NCI-H1436 treated with DMSO at 0.1 percent for 48 hours (cell line): ENCODE measurements at regions not wholly inside any gene's neighbourhood (a gene's known extent, or its start where the extent isn't known, plus 50 kb on each side); places are given as distances from the start of the nearest gene placed in this dataset.
"Not testable (repeated sequence)": the region's sequence is repeated elsewhere in the genome, so short reads cannot be mapped to it uniquely, and the experiment has no call there.

Experiments used
- DNase-seq: peaks from one replicate; lab custom pipeline; 2025; lab: John Stamatoyannopoulos, UW

DNA sequence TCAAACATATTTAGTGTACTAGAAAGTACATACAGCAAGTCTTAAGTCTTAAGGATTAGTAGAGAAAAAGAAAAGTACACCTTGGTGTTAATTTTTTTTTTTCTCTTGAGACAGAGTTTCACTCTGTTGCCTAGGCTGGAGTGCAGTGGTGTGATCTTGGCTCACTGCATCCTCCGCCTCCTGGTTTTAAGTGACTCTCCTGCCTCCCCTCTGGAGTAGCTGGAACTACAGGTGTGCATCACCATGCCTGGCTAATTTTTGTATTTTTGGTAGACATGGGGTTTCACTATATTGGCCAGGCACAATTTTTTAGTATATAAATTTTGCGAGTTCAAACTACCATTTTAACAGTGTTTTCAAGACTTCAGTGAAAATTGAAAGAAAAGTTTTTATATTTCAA lies 1941.1 kb upstream of the CDH6 start:
- no peak for DNase-seq

DNA sequence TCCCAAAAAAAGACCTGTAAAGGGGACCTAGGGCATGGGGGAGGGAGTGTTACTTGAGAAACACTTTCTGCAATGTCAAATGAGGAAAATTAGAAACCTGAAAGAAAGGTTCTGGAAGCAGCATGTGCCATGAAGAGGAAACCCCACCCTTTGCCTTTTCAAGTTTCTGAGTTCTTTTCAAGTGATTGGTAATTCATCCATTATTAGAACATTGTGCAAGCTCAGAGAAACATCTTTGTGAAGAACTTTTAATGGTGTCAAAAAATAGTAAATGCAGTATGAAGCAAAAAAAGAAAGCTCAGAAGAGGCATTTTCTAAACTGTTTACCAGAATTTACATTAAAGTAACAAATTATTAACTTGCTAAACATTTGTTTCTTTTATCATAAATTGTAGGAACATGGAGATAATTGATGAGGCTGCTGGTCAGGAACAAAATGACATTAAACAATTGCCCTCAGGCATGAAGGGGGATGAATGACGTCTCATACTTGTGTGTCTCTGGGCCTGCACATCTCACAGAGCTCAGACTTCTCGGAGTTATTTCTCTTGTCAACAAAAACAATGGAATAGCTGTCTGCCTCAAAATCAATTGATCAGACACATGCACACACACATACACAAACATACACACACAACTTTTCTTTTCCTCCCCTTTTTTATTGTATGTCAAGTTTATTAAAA lies 1946.0 kb upstream of the CDH6 start:
- DNase-seq = no peak

DNA sequence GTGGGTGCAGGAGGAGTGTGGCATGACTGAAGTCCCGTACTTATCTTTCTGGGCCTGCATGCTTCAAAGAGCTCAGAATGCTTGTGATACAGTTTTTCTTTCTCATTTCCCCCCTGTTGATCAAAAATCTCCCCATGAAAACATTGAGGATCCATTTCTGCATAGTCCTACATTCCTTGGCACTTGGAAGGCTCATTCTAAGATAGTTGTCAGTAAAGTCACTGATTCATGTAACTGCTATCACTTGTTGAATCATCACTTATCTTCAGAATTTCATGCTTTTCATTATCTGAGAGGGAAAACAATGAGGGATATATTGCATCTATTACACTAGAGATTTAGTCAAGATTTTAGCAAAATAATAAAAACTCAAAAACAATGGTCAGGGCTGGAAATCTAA lies 1953.1 kb upstream of the CDH6 start:
- DNase-seq = no peak

DNA sequence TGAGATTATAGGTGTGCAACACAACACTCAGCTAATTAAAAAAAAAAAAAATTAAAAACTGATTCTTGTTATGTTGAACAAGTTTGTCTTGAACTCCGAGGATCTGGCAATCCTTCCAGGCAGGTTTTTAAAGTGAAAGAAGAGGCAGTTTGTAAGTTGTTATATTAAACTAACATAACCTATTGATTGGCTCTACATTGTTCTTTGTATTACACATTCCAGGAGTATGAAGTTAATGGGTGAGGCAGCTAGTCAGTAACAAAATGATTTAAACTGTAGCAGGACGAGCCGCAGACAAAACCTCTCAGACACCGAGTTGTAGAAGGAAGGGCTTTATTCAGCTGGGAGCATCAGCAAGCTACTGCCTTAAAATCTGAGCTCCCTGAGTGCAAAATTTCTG lies 1953.9 kb upstream of the CDH6 start:
- no peak for DNase-seq

DNA sequence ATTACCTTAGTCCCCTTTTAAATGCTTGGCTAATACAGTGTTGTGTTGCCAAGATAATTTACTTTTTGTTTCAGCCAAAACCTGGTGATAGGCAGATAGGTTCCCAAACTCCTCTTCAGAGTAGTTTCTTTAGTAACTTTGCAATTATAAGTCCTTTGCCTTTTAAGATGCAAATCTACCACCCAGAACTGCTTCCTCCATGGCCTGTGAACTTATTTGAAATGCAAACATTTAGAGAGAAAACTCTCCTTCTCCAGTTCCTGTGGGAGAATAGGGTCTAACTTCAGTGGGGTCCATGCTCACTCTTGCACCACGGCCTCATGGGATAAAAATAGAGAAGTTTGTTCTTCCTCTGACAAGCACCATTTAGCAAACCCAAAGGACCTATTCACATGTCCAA lies 1955.4 kb upstream of the CDH6 start:
- no peak for DNase-seq

DNA sequence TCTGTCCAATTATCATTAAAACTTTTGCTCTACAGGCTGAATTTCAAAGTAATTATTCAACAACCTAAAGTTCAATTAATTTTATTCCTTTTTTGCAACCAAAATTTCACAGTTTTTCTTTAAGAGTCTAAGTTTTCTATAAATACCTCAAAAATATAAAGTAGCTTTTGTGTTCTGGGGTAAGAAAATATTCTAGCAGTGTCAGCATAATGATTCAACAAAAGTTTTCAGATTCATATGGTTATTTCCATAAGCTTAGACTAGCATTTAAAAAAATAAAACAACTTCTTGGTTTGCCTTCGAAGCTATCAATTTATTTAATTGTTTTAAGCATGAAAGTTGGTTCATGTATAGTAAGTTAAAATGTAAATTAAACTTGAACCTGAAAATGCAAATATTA lies 1962.3 kb upstream of the CDH6 start:
- DNase-seq = no peak

DNA sequence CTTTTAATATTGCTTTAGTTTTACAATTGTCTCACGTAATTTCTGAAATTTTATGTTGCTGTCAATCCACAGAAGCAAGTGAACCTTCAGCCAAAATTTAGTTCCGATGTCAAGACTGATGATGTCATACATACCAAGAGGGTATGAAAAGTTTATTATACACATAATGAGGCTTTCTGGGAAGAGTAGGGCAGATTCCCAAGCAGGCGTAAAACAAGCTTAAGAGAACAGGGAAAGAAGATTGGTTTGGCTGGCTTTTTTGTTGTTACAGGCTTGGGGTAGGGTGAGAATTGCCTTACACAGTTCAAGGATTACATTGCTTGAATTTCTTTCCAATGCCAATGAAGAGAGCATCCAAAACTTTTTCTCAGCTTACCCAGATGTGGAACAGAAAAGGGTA lies 1962.9 kb upstream of the CDH6 start:
- no peak for DNase-seq

DNA sequence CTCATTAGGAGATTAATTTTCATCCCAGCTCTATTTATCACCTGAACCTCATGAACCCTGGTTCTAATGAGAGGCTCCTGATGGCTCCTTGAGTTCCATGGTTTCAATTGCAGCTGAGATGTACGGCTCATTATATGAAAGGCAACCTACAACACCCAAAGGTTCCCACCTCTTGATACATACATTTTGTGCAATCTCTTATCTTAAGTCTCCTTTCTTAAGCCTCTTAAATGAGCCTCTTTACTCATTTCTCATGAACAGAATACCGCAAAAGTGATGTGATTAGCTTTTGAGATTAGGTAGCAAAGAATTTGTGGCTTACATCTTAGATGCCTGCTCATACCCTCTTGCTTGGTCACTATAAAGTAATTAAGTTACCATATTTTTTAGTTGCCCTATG lies 1964.0 kb upstream of the CDH6 start:
- no peak for DNase-seq

DNA sequence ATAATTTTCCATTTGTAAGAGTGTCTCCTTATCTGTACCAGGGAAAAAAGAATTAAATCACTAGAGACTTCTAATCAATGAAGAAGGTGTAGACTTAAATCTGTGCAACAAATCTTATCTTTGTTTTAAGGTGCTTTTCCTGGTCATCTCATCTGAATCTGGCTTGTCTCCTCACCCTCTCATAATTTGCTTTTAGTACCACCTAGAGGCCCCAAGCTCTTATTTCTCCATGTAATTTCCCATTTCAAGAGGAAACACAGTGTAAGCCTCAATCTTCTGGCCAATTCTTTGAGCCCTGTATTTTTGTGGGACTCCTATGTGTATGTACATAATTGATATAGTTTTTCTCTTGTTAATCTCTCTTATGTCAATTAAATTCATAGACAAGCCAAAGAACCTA lies 1975.3 kb upstream of the CDH6 start:
- DNase-seq = no peak

DNA sequence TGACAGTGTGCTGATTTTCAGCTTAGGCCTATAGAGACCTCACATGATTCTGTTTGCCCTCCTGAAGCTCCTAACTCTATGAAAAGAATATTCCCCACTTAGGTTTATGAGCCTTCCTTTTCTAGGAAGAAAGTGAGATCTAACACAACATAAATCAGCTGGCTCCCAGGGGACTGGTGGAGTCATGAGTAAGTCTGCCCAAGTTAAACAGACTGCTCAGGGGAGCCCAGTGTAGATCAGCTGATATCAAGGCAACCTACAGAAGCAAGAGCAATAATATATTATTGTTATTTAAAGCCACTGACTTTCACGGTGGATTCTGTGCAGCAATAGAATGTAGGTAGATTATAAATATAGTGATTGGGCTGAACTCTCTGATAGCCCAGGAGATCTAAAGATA lies 1978.6 kb upstream of the CDH6 start:
- DNase-seq = no peak

DNA sequence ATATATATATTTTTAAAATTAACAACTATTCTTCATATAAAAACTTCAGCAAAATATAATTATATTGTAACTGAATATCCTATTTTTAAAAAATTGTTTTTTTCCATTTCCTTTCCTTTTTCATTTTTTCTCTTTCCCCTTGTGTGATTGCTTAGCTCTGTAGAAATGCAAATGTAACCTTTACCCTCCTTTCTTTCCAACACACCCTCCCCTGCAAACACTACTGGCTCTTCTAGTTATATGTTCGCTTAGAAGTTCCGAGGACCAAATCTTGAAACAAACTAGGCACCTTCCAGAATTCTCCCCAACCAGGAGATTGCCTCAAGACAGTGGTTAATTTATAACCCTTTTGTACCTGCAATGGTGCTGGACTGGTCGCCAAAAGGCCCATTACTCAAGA lies 1980.0 kb upstream of the CDH6 start:
- DNase-seq = no peak

DNA sequence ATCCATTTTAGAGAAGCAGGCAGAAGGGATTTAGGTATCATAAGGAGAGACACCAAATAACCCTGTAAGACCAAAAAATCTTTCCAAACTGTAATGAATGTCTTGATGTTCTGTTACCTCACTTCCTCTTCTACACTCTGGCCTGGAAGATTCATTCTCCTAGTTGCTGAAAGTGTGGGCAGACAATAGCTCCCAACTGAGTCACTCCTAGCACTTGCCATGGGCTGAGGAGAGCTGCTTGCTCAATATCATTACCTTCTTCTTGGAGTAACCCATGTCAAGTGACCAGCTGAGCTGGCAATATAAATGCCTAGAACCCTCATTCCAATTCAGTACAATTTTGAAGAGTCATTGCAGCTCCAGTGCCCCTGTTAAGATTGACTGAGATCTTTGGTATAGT lies 1985.5 kb upstream of the CDH6 start:
- DNase-seq = no peak

DNA sequence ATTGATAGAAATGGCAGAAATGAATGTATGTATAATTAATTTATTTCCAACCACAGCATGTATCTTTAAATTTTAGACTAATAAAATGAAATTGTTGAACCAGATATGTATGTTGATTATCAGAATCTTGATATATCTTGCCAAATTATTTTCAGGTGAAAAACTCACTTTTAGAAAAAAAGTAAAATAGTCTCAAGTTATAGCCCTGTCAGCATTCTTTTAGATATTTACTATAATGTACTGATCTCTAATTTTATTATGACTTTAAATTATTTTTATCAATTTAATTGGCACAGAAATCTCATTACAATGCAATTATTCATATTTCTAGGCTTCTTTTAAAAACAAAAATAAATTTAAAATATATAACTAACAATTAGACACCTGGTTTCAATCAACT lies 1990.4 kb upstream of the CDH6 start:
- no peak for DNase-seq

DNA sequence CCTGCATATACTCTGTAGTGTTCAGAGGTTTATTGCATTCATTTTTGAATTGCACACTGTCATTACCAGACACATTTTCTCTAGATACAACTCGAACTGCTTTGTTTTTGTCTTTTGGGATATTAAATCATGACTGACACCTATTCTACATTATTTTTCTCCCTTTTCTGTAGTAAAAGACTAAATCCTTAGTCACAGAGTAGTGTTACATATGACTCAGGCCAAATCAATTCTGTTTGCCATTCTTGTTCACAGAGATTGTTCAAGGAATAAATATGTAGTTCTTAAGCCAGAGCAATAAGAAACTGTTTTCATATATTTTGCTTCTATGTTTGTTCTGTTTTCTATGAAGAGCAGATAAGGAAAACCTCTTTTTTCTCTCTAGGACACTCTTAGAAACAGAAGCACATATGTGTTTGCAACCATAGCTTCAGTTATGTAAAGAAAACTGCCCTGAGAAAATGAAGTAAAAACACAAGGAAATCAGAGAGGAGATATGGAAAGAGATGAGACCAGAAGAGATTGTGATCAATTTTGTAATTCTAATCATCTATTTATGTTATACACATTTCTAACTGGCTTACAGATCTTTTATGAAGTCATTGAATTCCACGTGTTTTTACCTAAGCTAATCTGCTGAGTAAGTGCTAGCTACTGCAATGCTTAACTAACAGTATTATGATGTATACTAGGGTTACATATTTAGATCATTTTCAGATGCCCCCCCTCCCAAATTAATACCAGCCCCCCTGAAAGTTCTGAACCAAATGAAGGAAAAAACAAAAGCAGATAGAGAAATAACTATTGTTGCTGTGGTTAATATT lies 1995.6 kb upstream of the CDH6 start:
- no peak for DNase-seq

DNA sequence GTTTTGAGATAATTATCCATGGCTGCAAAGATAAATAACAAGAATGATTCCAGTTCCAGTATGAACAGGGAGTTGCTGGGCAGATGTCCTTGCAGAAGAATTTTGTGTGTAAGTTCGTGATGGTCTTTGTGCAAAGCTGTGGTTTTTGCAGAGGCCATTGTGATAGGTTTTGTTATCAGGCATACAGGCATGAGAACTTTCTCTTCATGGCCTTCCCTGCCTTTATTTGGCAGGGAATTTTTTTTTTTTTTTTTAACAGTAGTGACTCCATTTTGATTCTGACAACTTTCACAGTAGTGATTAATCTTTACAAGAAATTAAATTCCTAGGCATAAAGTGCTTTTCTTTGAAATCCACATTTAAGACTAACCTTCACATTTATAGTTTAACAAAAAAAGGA lies 1999.5 kb upstream of the CDH6 start:
- no peak for DNase-seq

DNA sequence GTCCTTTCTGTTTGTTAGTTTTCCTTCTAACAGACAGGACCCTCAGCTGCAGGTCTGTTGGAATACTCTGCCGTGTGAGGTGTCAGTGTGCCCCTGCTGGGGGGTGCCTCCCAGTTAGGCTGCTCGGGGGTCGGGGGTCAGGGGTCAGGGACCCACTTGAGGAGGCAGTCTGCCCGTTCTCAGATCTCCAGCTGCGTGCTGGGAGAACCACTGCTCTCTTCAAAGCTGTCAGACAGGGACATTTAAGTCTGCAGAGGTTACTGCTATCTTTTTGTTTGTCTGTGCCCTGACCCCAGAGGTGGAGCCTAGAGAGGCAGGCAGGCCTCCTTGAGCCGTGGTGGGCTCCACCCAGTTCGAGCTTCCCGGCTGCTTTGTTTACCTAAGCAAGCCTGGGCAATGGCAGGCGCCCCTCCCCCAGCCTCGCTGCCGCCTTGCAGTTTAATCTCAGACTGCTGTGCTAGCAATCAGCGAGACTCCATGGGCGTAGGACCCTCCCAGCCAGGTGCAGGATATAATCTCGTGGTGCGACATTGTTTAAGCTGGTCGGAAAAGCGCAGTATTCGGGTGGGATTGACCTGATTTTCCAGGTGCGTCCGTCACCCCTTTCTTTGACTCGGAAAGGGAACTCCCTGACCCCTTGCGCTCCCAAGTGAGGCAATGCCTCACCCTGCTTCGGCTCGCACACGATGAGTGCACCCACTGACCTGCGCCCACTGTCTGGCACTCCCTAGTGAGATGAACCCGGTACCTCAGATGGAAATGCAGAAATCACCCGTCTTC lies 2002.0 kb upstream of the CDH6 start:
- not testable (repeated sequence) for DNase-seq

DNA sequence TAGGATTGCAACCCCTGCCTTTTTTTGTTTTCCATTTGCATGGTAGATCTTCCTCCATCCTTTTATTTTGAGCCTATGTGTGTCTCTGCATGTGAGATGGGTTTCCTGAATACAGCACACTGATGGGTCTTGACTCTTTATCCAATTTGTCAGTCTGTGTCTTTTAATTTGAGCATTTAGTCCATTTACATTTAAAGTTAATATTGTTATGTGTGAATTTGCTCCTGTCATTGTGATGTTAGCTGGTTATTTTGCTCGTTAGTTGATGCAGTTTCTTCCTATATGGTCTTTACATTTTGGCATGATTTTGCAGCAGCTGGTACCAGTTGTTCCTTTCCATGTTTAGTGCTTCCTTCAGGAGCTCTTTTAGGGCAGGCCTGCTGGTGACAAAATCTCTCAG lies 2003.1 kb upstream of the CDH6 start:
- not testable (repeated sequence) for DNase-seq

DNA sequence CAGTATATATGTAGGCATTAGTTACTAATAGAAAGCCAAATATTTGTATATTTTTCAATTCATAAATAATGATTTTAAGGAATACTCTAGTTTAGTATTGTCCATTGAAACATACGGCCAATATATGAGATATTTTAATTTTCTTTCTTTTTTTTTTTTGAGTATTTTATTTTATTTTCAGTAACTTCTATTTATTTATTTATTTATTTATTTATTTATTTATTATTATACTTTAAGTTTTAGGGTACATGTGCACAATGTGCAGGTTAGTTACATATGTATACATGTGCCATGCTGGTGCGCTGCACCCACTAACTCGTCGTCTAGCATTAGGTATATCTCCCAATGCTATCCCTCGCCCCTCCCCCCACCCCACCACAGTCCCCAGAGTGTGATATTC lies 2007.1 kb upstream of the CDH6 start:
- not testable (repeated sequence) for DNase-seq

DNA sequence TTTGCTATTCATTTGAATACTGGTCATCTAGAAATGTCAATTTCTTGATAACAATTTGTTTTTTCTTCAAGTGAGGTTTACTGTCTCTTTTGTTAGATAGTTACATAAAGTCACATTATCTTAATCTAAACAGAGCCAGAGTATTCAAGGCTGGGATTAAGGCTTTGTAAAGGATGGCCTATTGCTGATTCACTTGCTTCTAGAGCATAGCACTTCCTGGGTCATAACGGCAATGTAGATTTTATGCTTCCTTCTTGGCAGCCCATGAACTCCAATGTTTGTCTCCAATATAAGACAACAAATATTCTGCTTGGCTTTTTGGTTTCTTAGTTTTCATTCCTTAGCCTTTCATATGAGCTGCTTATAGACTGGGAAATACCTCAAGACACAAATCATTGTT lies 2007.9 kb upstream of the CDH6 start:
- DNase-seq = no peak

DNA sequence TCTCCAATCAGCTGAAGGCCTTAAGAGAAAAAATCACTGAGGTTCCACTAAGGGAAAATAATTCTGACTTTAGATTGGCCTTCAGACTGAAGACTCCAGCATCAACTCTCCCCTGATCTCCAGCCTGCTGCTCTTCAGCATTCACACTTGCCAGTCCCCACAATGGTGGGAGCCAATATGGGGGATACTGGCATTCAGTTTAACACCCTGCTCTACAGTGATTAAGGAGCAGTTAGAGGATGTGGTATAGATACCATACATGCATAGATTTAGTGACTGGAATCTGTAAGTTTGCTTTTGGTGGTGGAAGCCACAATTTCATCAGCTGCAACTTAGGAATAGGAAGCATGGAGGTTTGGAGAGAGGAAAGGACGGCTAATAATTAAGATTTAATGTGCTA lies 2017.7 kb upstream of the CDH6 start:
- DNase-seq = no peak

DNA sequence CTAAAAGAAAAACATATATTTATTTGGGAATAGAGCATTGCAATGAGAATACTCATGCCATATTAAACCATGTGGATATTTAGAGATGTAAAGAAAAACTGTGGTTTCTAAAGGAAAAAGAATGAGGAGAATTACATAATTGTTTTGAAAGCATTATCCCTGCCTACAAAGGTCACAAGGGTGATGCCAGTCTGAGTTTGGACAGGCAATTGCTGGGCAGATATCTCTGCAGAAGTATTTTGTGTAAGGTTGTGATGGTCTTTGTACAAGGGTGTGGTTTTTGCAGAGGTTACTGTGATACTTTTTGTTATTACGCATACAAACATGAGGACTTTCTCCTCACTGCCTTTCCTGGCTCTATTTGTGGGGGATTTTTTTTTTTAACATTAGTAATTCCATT lies 2022.9 kb upstream of the CDH6 start:
- DNase-seq = no peak

DNA sequence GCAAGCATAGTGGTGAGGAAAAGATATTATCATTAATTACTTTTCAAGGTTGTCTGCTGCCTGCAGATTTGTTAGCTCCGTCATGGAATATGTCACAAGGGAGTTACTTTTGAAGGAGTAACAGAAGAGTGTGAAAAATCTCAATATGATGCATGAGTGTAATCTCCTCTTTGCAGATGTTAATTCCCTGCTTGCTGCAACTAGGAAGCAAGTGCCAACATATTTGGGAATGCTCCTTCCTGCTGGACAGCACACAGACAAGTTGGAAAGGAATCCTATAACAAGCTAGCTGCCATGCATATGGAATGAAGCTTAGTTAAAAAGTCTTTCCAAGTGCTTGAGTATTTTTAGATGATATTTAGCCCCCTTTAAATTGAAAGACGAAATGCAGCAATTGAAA lies 2023.6 kb upstream of the CDH6 start:
- DNase-seq = no peak

DNA sequence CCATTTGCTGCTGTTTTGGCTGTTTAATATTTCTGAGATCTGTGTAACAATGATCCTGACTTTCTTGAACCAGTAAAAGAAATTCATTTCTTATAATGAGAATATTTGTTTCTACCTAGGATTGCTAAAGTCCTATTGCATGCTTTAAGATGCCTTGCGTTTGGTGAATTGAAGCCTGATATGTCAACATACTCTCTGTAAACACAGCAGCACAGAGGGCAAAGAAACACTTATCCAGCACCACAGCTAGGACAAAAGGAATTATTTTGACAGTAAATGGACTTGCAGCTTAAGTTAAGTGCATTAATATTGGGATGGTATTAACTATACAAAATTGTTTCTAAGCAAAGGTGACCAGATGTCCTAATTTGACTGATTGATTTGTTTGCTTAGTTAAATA lies 2031.2 kb upstream of the CDH6 start:
- DNase-seq = no peak
